ENCODE measurements at regions not wholly inside any gene's neighbourhood (a gene's known extent, or its start where the extent isn't known, plus 50 kb on each side); places are given as distances from the start of the nearest gene placed in this dataset.

- no peak for DNase-seq (ENCODE audit: low read depth, low spot score)
These were observed 264.4 kb downstream of the SKAP2 start for GRCh38 chr7:26599982-26600381.

- DNase-seq (ENCODE audit: low read depth, low spot score) = no peak
These were observed 264.0 kb downstream of the SKAP2 start for GRCh38 chr7:26600411-26600810.

GRCh38 chr7:26603631-26604030 lies 260.8 kb downstream of the SKAP2 start:
- peak; percentile 63 for DNase-seq (ENCODE audit: low read depth, low spot score)

GRCh38 chr7:26608402-26608801 lies 256.0 kb downstream of the SKAP2 start:
- DNase-seq (ENCODE audit: low read depth, low spot score) = no peak

GRCh38 chr7:26609082-26609481 lies 255.3 kb downstream of the SKAP2 start:
- no peak for DNase-seq (ENCODE audit: low read depth, low spot score)

- no peak for DNase-seq (ENCODE audit: low read depth, low spot score)
These were observed 254.9 kb downstream of the SKAP2 start for GRCh38 chr7:26609532-26609931.

- no peak for DNase-seq (ENCODE audit: low read depth, low spot score)
These were observed 251.6 kb downstream of the SKAP2 start for GRCh38 chr7:26612742-26613141.

GRCh38 chr7:26614503-26614902 lies 249.9 kb downstream of the SKAP2 start:
- no peak for DNase-seq (ENCODE audit: low read depth, low spot score)

- no peak for DNase-seq (ENCODE audit: low read depth, low spot score)
These were observed 248.2 kb downstream of the SKAP2 start for GRCh38 chr7:26616235-26616634.

GRCh38 chr7:26617066-26617465 lies 247.3 kb downstream of the SKAP2 start:
- no peak for DNase-seq (ENCODE audit: low read depth, low spot score)
